ENCODE measurements at regions not wholly inside any gene's neighbourhood (a gene's known extent, or its start where the extent isn't known, plus 50 kb on each side); places are given as distances from the start of the nearest gene placed in this dataset.

- no peak overlapping the region for H3K4me3 ChIP-seq (ENCODE audit: control insufficient read depth, low read depth, low read length)
- DNase-seq (ENCODE audit: low read depth): no peak
- TF ChIP-seq CTCF (IDR thresholded peaks at IDR 0.05; ENCODE audit: control insufficient read depth, insufficient read depth, low read depth, low read length, missing control alignments): no peak
Measured at GRCh38 chr15:70509731-70510143, 253.6 kb downstream of the UACA start.

- no peak overlapping the region for H3K4me3 ChIP-seq (ENCODE audit: control insufficient read depth, low read depth, low read length)
- DNase-seq (ENCODE audit: low read depth): no peak
- TF ChIP-seq CTCF (IDR thresholded peaks at IDR 0.05; ENCODE audit: control insufficient read depth, insufficient read depth, low read depth, low read length, missing control alignments): no peak
Measured at GRCh38 chr15:70509282-70509662, 254.1 kb downstream of the UACA start.

GRCh38 chr15:70508561-70509281 is 254.6 kb downstream of the UACA start:
- DNase-seq (ENCODE audit: low read depth): peak; percentile 57
- no peak overlapping the region for H3K4me3 ChIP-seq (ENCODE audit: control insufficient read depth, low read depth, low read length)
- peak; percentile 21 for TF ChIP-seq CTCF (IDR thresholded peaks at IDR 0.05; ENCODE audit: control insufficient read depth, insufficient read depth, low read depth, low read length, missing control alignments)

- DNase-seq (ENCODE audit: low read depth): no peak
- no peak overlapping the region for H3K4me3 ChIP-seq (ENCODE audit: control insufficient read depth, low read depth, low read length)
- TF ChIP-seq CTCF (IDR thresholded peaks at IDR 0.05; ENCODE audit: control insufficient read depth, insufficient read depth, low read depth, low read length, missing control alignments): no peak
Measured at GRCh38 chr15:70507772-70508371, 255.5 kb downstream of the UACA start.

GRCh38 chr15:70505936-70506912 is 257.1 kb downstream of the UACA start:
- H3K4me3 ChIP-seq (ENCODE audit: control insufficient read depth, low read depth, low read length): no peak overlapping the region
- TF ChIP-seq CTCF (IDR thresholded peaks at IDR 0.05; ENCODE audit: control insufficient read depth, insufficient read depth, low read depth, low read length, missing control alignments): no peak
- no peak for DNase-seq (ENCODE audit: low read depth)

GRCh38 chr15:70505411-70505919 is 257.9 kb downstream of the UACA start:
- DNase-seq (ENCODE audit: low read depth): peak; percentile 60
- H3K4me3 ChIP-seq (ENCODE audit: control insufficient read depth, low read depth, low read length): no peak overlapping the region
- TF ChIP-seq CTCF (IDR thresholded peaks at IDR 0.05; ENCODE audit: control insufficient read depth, insufficient read depth, low read depth, low read length, missing control alignments): no peak

All from AG09309 (cell line).